Vagina (tissue), 2 donors: ENCODE measurements at regions not wholly inside any gene's neighbourhood (a gene's known extent, or its start where the extent isn't known, plus 50 kb on each side); places are given as distances from the start of the nearest gene placed in this dataset. TPM values are rescaled to one million over a fixed set of nuclear protein-coding genes. Genes with fewer than 3 reads are reported as not detected.

Source experiments
- DNase-seq, 2 donors: peaks; one replicate each; pipeline ENCODE4 v3.0.0-alpha.2; 2017; ENCODE audit errors: extremely low spot score in 2 of 2
- H3K27ac ChIP-seq: fragments of 200-600 bp; sonication (generic); one replicate; pipeline ENCODE4 v1.5.1; 2019
- H3K27me3 ChIP-seq: fragments of 200-600 bp; sonication (generic); one replicate; pipeline ENCODE4 v1.5.1; 2019
- H3K36me3 ChIP-seq, 2 donors: fragments of 200-600 bp; sonication (generic); one replicate each; pipeline ENCODE4 v1.5.1; 2017 to 2019
- H3K4me1 ChIP-seq: fragments of 200-600 bp; sonication (generic); one replicate; pipeline ENCODE4 v1.5.1; 2019
- H3K4me3 ChIP-seq, 2 donors: fragments of 200-600 bp; sonication (generic); 1 replicate in 1 of 2; 2 replicates in 1 of 2; pipeline ENCODE4 v1.5.1; 2016 to 2019
- H3K9me3 ChIP-seq: fragments of 200-600 bp; sonication (generic); one replicate; pipeline ENCODE4 v1.5.1; 2019
- POLR2A ChIP-seq, 2 donors: fragments of 450-650 bp; IDR thresholded peaks; one replicate each; pipeline ENCODE4 v1.6.1; 2017; ENCODE audit warnings: antibody characterized with exemption in 2 of 2, mild to moderate bottlenecking in 2 of 2, moderate library complexity in 2 of 2
- POLR2AphosphoS5 ChIP-seq, 2 donors: sonication (generic); formaldehyde crosslinking; IDR thresholded peaks; one replicate each; pipeline ENCODE4 v1.9.0; 2017; ENCODE audit warnings: antibody characterized with exemption in 2 of 2, mild to moderate bottlenecking in 2 of 2, low read depth in 1 of 2; ENCODE audit not compliant: insufficient read depth in 1 of 2
- intact Hi-C: fragments of 100-400 bp; cut with DNase I; formaldehyde crosslinking; loops from one replicate; pipeline ENCODE4 v1.15.1; 2023
- small RNA-seq: library from RNA; depleted of rRNA; stranded (forward); fragments of <200 nt; gene quantifications from one replicate; pipeline ENCODE3, GENCODE V24; 2016
- TF ChIP-seq, protein P1 (sequence below), 3 experiments: fragments of 450-650 bp in 2 of 3; fragments of 200-600 bp in 1 of 3; sonication (generic) in 1 of 3; IDR thresholded peaks; one replicate each; pipeline ENCODE4 v1.5.1; 2017 to 2019; ENCODE audit warnings: antibody characterized with exemption in 3 of 3, mild to moderate bottlenecking in 2 of 3, moderate library complexity in 2 of 3

DNA sequence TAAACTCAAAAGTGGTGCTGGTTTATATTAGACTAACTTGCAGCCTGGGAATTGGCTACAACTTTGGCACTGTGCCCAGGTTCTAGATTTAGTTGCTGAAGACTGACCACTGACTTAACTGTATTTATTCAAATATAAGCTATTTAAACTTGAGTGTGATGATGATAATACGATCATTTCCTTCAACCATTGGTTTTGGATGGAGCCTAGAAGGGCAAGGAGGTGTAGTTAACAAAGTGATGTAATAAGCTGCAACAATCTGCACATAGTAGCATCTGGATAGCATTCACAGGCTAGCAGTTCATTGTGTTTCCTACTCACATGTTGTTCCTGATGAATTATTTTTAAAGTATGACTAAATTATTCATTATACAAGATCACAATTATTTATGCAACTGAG, 55.2 kb upstream of the DACH1 start:
- intact Hi-C loops = no loop called here
- TF ChIP-seq POLR2AphosphoS5 (IDR thresholded peaks at IDR 0.05; ENCODE audit: insufficient read depth in 1 of 2, low read depth in 1 of 2) (no peak), POLR2A (IDR thresholded peaks at IDR 0.05) (no peak)
- TF ChIP-seq, protein P1, sequence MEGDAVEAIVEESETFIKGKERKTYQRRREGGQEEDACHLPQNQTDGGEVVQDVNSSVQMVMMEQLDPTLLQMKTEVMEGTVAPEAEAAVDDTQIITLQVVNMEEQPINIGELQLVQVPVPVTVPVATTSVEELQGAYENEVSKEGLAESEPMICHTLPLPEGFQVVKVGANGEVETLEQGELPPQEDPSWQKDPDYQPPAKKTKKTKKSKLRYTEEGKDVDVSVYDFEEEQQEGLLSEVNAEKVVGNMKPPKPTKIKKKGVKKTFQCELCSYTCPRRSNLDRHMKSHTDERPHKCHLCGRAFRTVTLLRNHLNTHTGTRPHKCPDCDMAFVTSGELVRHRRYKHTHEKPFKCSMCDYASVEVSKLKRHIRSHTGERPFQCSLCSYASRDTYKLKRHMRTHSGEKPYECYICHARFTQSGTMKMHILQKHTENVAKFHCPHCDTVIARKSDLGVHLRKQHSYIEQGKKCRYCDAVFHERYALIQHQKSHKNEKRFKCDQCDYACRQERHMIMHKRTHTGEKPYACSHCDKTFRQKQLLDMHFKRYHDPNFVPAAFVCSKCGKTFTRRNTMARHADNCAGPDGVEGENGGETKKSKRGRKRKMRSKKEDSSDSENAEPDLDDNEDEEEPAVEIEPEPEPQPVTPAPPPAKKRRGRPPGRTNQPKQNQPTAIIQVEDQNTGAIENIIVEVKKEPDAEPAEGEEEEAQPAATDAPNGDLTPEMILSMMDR (IDR thresholded peaks at IDR 0.05) = no peak
- Histone ChIP-seq H3K27ac (no peak overlapping the region), H3K4me3 (no peak overlapping the region), H3K4me1 (no peaks in the 10 kb centered on the region), H3K9me3 (no peaks in the 10 kb centered on the region), H3K36me3 (no peaks in the 10 kb centered on the region), H3K27me3 (no peaks in the 10 kb centered on the region)
- DNase-seq = no peak

Small RNAs in the stretch of these regions (small RNA-seq; reads per million reads assigned to genes)
- gene RF00263 (not detected), gene RF00411 (not detected), gene RF00440 (not detected), gene RF02271 (not detected), gene RPL18AP17 (not detected)
